ENCODE measurements at regions not wholly inside any gene's neighbourhood (a gene's known extent, or its start where the extent isn't known, plus 50 kb on each side); places are given as distances from the start of the nearest gene placed in this dataset.

DNA sequence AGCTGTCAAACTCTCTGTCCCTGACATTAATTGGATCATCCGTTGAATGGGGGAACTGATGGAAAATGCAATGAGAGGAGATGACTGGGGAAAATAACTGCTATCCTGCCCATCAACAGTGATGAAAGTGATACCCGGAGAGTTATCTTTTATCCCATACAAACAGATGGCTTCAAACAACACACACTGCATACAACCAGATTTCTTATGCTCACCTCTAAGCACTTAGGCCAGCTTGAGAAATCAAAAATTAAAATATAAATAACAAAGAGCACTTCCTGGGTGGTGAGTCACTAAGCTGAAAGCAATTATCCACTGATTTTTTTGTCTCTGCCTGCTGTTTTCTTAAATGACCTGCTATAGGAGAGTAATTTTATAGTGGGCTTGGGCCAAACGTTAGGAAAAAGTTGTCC, 237.6 kb upstream of the RGPD4 start:
- DNase-seq: no peak

DNA sequence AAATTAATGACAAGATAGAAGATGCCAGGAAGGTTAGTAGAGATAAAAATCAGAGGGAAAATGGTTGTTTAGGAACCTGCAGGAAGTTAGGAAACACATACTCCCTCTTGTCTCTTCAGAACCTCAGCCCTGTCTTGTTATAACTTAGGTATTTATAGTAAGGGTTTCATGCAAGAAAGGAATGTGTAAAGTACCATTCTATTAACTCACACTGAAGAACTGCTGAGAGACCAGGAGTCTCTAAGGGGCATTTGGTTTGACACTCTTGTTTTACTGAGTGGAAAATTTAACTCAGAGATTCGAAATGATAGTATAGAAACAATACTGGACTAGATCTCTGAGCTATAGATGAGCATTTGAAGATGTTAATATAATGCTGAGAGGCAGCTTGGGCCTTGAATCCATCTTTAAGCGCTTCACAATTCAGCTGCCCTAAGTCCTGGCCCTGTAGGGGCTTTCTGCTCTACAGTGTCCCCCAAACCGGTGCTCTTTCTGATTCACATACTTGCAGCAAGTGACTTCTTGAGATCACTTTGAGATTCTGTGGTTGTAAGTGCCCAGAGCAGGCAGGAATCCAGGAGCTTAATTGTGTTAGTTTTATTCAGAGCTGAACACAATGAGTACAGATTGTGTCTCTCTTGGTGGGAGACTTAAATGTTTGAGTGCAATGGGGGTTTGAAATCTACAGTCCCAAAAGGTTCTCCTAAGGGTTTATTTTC, 235.0 kb upstream of the RGPD4 start:
- DNase-seq: no peak

DNA sequence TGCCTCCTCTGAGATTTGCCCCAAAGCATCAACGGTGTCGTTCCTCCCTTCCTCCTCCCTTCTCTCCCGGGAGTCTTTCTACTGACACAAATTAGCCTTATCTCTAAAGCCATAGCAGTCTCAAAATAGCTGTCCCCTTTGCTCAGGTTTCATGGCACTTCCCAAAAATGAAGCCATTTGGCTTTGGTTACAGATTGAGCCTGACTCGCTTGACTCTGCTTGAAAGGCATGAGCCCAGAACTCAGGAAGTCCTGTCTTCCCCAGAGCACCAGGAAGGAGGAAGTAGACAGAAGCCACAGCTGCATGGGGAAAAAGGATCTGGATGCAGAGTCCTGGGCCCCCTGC, 234.4 kb upstream of the RGPD4 start:
- DNase-seq: no peak

DNA sequence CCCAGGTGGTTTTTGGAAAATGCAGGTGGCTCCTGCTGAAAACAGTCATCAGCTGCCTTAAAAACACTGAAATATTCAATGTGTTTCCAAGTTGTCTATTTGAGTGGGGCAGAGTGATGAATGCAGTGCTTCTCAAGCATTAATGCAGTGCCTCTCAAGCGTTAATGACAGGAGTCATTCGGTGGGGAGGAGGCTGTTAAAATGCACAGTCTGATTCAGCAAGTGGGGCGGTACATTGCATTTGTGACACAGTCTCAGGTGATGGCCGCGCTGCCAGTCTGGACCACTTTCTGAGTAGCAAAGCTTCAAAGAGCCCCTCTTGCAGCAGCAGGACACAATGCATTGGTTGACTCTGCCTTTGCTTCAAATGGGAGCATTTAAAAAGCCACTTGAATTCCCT, 231.4 kb upstream of the RGPD4 start:
- DNase-seq: no peak

DNA sequence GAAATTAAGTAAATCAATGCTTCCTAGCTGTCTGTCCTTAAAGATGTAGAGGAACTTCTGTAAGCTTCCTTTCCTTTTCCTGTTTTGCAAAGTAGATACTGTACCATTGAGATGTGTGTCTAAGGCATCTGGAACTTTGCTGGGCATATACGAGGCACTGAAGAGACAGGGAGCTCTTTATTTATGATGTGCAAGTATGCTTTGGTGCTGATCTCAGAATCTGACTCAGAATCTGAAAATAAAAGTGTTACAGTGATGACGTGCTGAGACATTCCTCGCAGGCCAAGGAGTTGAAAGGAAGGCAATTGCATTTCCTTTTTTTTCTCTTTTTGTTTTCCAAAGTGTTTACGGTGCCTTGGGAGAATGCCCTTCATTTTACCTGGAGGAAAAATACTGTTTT, 230.9 kb upstream of the RGPD4 start:
- DNase-seq: no peak

DNA sequence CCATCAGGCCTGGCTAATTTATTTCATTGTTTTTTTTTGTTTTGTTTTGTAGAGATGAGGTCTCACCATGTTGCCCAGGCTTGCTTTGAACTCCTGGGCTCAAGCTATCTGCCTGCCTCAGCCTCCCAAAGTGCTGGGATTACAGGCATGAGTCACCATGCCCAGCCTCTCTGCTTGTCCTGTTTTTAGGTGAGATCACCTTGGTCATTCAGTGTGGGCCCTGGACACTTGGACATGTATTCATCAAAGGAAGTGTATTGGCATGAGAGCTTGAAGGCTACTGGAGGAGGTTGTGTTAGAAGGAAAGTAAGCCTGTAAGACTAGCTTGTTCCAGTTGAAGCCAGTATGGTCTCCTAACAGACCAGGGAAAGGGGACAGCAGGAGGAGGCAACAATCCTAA, 229.2 kb upstream of the RGPD4 start:
- no peak for DNase-seq

DNA sequence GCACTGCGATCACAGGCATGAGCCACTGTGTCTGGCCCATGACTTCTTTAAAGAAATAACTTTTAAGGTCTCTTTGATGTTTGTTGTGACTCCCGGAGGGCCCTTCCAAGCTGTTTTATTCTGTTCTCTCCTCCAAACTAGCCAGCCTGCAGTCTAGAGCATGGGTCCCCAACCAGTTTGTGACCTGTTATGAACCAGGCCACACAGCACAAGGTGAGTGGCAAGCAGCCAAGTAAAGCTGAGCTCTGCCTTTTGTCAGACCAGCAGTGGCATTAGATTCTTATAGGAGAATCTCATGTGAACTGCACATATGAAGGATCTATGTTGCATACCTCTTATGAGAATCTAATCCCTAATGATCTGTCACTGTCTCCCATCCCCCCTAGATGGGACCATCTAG, 223.9 kb upstream of the RGPD4 start:
- no peak for DNase-seq

DNA sequence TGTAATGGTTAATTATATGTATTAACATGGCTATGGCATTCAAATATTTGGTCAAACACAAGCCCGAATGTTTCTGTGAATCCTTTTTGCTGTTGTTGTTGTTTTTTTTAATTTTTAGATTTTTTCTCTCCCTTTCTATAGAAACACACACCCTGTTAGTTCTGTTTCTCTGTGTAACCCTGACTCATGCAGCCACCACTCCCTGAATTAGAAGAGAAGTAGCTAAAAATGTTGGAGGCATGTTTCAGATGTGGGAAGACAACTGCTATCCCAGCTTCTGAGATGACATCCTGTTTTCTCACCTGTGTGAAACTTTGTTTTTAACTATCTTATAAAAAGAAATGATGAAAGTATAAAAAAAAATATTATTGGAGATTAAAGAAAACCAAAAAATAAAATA, 219.6 kb upstream of the RGPD4 start:
- no peak for DNase-seq

DNA sequence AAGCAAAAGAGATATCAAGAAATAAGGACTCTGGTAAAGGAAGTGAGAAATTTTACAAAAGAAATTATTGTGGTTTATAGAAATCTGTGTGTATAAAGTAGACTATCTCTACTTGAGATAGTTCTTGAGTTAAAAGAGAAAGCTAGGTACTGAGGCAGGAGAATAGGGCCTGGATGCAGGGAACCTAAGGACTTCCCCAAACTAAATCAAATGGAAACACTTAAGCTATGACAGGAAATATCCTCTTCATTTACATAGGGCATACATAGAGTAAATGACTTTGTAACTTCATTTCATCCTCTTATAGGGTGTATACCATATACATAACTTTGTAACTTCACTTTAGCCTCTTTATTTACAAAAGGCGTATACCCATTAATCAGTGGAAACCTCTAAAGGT, 219.2 kb upstream of the RGPD4 start:
- DNase-seq: no peak

DNA sequence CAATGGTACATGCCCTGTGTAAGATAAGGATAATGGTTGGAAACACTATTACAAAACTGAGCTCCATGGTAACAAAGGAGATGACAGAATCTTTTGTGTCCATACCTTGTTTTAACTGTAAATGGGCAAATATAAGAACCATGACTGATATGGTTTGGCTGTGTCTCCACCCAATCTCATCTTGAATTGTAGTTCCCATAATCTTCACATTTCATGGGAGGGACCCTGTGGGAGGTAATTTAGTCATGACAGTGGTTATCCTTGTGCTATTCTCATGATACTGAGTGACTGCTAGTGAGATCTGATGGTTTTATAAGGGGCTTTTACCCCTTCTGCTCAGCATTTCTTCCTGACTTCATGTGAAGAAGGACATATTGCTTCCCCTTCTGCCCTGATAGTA, 211.7 kb upstream of the RGPD4 start:
- DNase-seq: no peak

DNA sequence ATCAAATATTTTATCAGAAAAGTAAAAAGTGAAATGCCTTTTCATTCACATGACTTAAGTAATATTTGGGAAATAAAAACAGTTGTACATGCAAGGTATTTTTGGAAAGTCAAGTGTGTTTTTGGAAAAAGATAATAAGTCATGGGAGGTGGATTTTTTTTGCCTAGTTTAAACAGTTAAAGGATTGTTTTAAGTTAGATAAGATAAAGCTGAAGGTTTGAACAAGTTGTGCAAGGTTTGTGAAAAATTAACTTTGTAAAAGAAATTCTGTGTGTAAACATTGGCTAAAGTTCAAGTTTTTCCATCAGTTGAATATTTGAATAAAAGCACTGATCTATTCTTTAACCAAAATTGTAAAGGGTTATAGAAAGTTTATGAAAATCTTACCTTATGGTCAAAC, 207.9 kb upstream of the RGPD4 start:
- no peak for DNase-seq

DNA sequence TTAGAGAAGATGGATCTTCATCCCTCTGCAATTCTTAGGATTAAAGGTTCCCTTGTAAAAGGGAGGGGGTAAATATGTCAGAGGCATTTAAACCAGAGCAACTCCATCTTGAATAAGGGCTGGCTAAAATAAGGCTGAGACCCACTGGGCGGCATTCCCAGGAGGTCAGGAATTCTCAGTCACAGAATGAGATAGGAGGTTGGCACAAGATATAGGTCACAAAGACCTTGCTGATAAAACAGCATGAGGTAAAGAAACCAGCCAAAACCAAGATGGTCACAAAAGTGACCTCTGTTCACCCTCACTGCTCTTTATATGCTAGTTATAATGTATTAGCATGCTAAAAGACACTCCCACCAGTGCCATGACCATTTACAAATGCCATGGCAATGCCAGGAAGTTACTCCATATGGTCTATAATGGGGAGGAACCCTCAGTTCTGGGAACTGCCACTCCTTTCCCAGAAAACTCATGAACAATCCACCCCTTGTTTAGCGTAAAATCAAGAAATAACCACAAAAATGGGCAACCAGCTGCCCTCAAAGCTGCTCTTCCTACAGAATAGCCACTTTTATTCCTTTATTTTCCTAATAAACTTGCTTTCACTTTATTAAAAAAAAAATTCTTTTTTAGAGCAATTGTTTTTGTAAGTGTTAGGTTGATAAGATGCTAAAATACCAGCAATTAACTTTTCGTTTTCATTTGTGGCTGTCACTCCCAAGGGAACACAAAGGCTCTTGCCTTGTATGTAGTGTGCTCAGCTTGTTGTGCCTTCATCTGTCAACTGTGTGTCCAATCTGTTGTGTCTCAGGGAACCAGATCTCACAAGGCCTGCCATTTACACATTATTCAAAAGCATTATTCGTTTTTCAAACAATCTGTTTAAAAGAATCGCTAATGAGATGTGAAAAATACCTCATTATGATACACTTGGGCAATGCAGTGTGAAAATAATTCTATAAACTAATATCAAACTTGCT, 205.2 kb upstream of the RGPD4 start:
- no peak for DNase-seq

DNA sequence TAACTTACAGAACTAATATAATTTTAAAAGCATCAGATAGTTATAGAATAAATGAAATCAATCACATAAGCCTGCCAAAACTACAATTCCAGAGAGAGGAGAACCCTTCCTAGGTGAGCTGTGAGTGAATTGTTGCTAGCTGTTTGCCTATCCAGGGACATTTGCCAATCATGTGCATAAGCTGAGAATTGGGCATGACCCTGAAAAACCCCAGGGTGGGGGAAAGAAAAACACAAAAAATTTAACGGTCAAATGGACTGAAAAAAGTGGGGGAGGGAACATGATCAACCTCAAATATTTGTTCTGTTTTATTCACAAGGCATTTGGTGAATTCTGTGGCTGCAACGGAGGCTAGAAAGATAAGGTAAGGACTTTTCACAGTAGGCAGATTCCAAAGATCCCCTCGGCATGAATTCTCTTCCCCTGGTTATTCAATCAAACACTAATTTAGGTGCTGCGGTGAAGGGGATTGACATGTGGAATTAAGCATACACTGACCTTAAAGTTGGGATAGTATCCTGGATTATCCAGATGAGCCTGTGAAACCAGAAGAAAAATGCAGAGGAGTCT, 203.9 kb upstream of the RGPD4 start:
- no peak for DNase-seq

DNA sequence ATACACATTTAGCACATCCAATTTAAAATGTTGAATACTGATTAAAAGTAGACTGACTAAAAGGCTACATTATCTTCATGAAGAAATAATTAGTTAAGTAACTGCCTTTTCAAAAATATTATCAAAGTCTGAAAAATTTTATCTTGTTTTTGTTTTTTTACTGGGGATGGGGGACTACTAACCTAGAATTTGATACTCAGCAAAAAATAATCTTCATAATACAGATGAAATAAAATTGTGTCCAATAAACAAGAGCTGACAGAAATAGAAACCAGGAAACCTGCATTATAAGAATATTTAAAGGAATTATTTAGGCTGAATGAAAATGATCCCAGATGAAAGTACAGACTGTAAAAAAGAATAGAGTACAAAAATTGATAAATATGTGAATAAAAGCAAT, 200.7 kb upstream of the RGPD4 start:
- no peak for DNase-seq

DNA sequence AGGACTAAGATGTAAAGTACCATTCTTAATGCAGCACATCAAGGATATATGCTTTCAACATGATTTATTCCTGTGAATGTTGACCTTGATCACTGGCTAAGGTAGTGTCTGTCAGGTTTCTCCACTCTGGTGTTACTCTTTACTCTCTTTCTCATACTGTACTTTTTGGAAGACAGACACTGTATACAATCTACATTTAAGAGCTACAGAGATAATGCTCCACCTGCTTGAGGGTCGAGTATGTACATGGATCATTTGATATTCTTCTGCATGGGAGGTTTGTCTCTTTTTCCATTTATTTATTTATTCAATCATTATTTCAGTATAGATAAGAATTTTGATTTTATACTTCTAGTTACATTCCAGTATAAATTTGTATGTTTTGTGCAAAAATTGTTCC, 199.5 kb upstream of the RGPD4 start:
- DNase-seq: no peak

DNA sequence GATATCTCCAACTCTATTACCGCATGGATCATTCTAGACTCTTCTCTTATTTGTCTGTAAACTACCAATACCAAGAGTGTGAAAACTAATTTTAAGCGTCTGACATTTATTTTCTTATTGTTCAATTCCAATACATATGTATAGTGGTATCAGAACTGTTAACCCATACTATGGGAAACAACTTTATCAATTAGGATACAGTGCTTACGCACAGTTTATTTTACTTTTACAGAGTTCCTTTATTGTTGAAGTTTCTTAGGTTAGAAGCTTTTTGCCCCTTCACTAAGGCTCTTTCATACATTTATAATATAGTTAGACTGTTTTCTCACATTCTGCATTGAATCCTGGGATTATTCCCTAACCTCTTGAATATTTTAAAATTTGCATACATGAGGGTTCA, 198.8 kb upstream of the RGPD4 start:
- no peak for DNase-seq

DNA sequence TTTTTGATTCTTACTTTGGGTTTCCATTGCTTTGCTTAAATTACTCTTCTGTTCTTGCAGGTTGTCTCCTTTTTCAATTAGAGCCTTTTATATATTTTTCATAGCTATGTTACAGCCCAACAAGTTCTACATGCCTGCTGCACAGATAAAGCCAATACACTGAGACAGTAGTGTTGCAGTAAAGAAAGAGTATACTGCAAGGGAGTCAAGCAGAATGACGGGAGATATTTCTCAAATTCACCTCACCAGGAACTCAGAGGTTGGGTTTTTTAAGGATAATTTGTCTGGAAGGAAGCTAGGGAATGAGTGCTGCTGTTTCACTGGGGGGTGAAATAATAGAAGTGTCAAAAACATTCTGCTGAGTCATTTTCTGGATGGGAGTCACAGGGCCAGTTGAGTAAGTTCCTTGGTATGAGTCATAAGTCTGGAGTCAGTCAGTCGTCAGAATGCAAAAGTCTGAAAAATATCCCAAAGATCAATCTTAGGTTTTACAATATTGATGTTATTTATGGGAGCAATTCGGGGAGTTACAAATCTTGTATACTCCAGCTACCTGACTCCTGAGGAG, 193.0 kb upstream of the RGPD4 start:
- DNase-seq: no peak

DNA sequence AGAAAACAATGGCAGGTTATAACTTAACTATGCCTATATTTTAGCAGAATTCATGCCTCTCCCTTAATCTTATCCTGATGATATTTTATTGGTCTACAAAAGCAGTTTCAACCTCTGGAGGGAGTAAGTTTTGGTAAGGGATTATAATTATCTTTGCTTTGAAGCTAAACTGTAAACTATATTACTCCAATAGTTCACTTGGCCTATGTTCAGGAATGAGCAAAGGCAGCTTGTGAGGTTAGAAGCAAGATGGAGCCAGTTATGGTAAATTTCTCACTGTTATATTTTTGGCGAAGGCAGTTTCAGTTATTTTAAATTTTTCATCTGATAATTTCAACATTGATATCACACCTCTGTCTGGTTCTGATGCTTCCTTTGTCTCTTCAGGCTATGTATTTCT, 192.5 kb upstream of the RGPD4 start:
- no peak for DNase-seq

DNA sequence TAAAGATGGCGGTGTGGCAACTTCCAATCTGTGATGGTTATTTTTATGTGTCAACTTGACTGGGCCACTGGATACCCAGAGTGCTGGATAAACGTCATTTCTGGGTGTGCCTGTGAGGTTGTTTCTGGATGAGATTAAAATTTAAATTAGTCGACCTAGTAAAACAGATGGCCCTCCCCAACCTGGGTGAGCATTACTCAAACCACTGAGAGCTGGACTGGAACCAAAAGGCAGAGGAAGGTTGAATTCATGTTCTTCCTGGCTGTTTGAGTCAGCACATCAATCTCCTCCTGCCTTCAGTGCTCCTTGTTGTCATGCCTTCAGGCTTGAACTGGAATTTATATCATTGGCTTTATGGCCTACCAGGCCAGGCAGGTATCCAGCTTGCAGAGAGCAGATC, 190.8 kb upstream of the RGPD4 start:
- no peak for DNase-seq

DNA sequence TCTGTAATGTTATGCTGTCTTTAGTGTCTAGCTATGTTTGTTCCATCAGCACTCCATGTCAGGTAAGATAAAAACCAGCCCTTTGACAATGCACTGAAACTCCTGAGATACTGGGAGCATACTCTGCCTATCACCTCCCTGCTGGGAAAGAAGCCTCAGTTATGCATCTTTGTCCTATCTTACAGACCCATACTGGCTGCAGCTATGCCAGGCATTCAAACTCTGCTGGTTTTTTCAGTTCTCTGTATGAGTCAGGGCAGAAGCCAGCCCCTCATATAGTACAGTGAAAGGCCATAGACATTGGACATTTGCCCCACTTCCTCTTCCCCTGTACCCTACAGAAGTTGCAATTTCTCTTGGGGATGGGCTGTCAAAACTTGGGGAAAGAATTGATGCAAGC, 181.1 kb upstream of the RGPD4 start:
- DNase-seq: no peak

DNA sequence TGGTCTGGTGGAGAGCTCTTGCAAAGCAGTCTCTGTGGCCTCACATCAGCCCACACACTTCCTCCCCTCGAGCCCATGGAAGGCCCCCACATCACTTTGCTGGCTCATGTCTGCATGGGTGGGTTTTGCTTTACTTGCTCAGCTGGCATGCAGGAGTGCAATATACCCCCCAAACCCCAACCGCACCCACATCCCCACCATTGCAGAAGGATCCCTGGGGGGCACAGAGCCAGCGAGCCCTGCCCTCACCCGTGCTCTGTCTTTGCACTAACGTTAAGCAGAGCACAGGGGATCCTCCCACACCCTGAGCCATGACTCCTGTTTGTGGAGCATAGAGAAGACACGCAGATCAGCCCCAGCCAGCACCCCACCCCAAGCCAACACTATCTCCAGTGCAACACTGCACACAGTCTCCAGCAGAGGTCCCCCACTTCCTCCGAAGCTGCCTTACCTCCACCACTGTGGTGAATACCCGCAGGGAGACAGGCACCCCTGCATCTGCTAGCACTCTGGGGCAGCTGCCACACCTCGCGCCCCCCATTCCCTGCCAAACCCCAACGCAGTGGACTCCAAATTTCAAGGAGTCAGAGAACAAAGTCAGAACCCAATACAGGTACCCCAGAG, 177.8 kb upstream of the RGPD4 start:
- no peak for DNase-seq

DNA sequence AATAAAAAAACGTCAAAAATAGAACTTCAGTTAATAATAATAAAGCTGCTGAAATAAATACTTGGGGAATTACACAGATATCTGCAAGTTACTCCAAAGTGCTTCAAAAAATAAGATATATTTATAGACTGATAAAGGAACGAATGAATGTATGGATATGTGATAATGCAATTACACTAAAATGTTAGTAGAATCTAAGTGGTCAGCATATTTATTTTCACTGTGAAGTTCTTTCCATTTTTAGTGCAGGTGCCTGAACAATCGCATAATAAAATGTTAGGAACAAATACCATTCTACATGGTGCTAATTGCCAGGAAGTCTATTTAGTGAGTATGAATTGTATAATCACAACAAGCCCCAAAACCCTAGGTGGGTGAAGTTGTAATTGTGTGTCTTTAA, 169.6 kb upstream of the RGPD4 start:
- DNase-seq: no peak

DNA sequence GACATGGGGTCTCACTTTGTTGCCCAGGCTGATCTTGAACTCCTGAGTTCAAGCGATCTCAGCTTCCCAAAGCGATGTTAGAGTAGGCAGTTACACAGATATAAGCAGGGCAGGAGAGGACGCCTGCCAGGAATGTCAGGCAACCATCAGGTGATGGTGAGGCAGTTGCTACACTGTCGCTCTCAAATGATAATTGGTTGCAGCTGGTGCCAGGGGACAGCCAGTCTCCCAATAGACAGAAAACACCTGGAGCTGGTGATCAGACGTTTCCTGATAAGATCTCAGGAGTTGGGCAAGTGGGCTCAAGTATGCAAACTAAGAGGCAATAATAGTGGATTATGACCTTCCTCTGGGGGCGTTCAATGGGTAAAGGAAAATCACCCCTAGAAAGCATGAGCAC, 163.1 kb upstream of the RGPD4 start:
- no peak for DNase-seq
